ENCODE measurements at regions not wholly inside any gene's neighbourhood (a gene's known extent, or its start where the extent isn't known, plus 50 kb on each side); places are given as distances from the start of the nearest gene placed in this dataset.

- DNase-seq: peak; percentile 51
Measured at GRCh38 chr6:14924126-14925024, 321.5 kb upstream of the JARID2 start.

- DNase-seq: no peak
Measured at GRCh38 chr6:14925025-14925698, 320.7 kb upstream of the JARID2 start.

GRCh38 chr6:14925699-14926026 is 320.2 kb upstream of the JARID2 start:
- DNase-seq: no peak

- no peak for DNase-seq
Measured at GRCh38 chr6:14927398-14927797, 318.5 kb upstream of the JARID2 start.

GRCh38 chr6:14929291-14929690 is 316.6 kb upstream of the JARID2 start:
- DNase-seq: no peak

- no peak for DNase-seq
Measured at GRCh38 chr6:14930366-14930989, 315.4 kb upstream of the JARID2 start.

GRCh38 chr6:14932485-14933182 is 313.2 kb upstream of the JARID2 start:
- no peak for DNase-seq

GRCh38 chr6:14933183-14933544 is 312.7 kb upstream of the JARID2 start:
- DNase-seq: no peak

GRCh38 chr6:14934013-14934412 is 311.9 kb upstream of the JARID2 start:
- no peak for DNase-seq

- no peak for DNase-seq
Measured at GRCh38 chr6:14934844-14935243, 311.0 kb upstream of the JARID2 start.

- no peak for DNase-seq
Measured at GRCh38 chr6:14936861-14937260, 309.0 kb upstream of the JARID2 start.

GRCh38 chr6:14943116-14943515 is 302.8 kb upstream of the JARID2 start:
- DNase-seq: no peak

- DNase-seq: no peak
Measured at GRCh38 chr6:14944593-14944992, 301.3 kb upstream of the JARID2 start.

- DNase-seq: no peak
Measured at GRCh38 chr6:14945461-14946185, 300.2 kb upstream of the JARID2 start.

- DNase-seq: no peak
Measured at GRCh38 chr6:14946753-14947152, 299.1 kb upstream of the JARID2 start.

GRCh38 chr6:14948586-14949245 is 297.2 kb upstream of the JARID2 start:
- no peak for DNase-seq

- no peak for DNase-seq
Measured at GRCh38 chr6:14950103-14950969, 295.5 kb upstream of the JARID2 start.

GRCh38 chr6:14950970-14951276 is 294.9 kb upstream of the JARID2 start:
- no peak for DNase-seq

- DNase-seq: no peak
Measured at GRCh38 chr6:14951704-14952103, 294.2 kb upstream of the JARID2 start.

GRCh38 chr6:14953836-14954235 is 292.0 kb upstream of the JARID2 start:
- DNase-seq: no peak

Data from hindlimb muscle (tissue), 1 donor.